ENCODE measurements at regions not wholly inside any gene's neighbourhood (a gene's known extent, or its start where the extent isn't known, plus 50 kb on each side); places are given as distances from the start of the nearest gene placed in this dataset.

GRCh38 chr7:41096917-41097316 lies 606.0 kb downstream of the INHBA start:
- Histone ChIP-seq H3K27ac (no peak overlapping the region), H3K27me3 (no peaks in the 10 kb centered on the region), H3K4me3 (no peak overlapping the region), H3K36me3 (no peaks in the 10 kb centered on the region), H3K4me1 (no peaks in the 10 kb centered on the region), H3K9me3 (no peaks in the 10 kb centered on the region)
- TF ChIP-seq POLR2A (IDR thresholded peaks at IDR 0.05), result no peak
- no peak for TF ChIP-seq CTCF (IDR thresholded peaks at IDR 0.05)
- DNase-seq, result no peak
- intact Hi-C loops (cut with DNase I; ENCODE audit: low total_unique reads), result no loop called here

GRCh38 chr7:41093141-41093540 lies 609.7 kb downstream of the INHBA start:
- TF ChIP-seq POLR2A (IDR thresholded peaks at IDR 0.05) (no peak), CTCF (IDR thresholded peaks at IDR 0.05) (no peak)
- no peak for DNase-seq
- no peak overlapping the region for H3K4me3 ChIP-seq
- no peaks in the 10 kb centered on the region for H3K27me3 ChIP-seq
- H3K36me3 ChIP-seq, result no peaks in the 10 kb centered on the region
- H3K4me1 ChIP-seq, result no peaks in the 10 kb centered on the region
- H3K27ac ChIP-seq, result no peak overlapping the region
- intact Hi-C loops (cut with DNase I; ENCODE audit: low total_unique reads), result no loop called here
- no peaks in the 10 kb centered on the region for H3K9me3 ChIP-seq

- Histone ChIP-seq H3K27me3 (no peaks in the 10 kb centered on the region), H3K27ac (no peak overlapping the region), H3K4me3 (no peak overlapping the region), H3K4me1 (no peaks in the 10 kb centered on the region), H3K36me3 (no peaks in the 10 kb centered on the region), H3K9me3 (no peaks in the 10 kb centered on the region)
- intact Hi-C loops (cut with DNase I; ENCODE audit: low total_unique reads), result no loop called here
- TF ChIP-seq CTCF (IDR thresholded peaks at IDR 0.05) (no peak), POLR2A (IDR thresholded peaks at IDR 0.05) (no peak)
- no peak for DNase-seq
Observed at GRCh38 chr7:41085244-41085643, 617.6 kb downstream of the INHBA start.

- H3K27ac ChIP-seq, result no peak overlapping the region
- intact Hi-C loops (cut with DNase I; ENCODE audit: low total_unique reads), result no loop called here
- no peak for TF ChIP-seq POLR2A (IDR thresholded peaks at IDR 0.05)
- TF ChIP-seq CTCF (IDR thresholded peaks at IDR 0.05), result no peak
- no peaks in the 10 kb centered on the region for H3K36me3 ChIP-seq
- no peak for DNase-seq
- no peak overlapping the region for H3K4me3 ChIP-seq
- no peaks in the 10 kb centered on the region for H3K27me3 ChIP-seq
- no peaks in the 10 kb centered on the region for H3K4me1 ChIP-seq
- H3K9me3 ChIP-seq, result no peaks in the 10 kb centered on the region
Observed at GRCh38 chr7:41084381-41084780, 618.5 kb downstream of the INHBA start.

- Histone ChIP-seq H3K27ac (no peak overlapping the region), H3K36me3 (no peaks in the 10 kb centered on the region), H3K9me3 (no peaks in the 10 kb centered on the region), H3K4me1 (no peaks in the 10 kb centered on the region), H3K4me3 (no peak overlapping the region), H3K27me3 (no peaks in the 10 kb centered on the region)
- DNase-seq, result no peak
- TF ChIP-seq CTCF (IDR thresholded peaks at IDR 0.05), result no peak
- intact Hi-C loops (cut with DNase I; ENCODE audit: low total_unique reads), result no loop called here
Observed at GRCh38 chr7:41069635-41070034, 633.3 kb downstream of the INHBA start.
